Smooth muscle cell (in vitro differentiated cells): ENCODE measurements at regions not wholly inside any gene's neighbourhood (a gene's known extent, or its start where the extent isn't known, plus 50 kb on each side); places are given as distances from the start of the nearest gene placed in this dataset.

ENCODE experiments used
- DNase-seq: peaks from one replicate; lab custom pipeline; 2025; ENCODE audit not compliant: unreplicated experiment; lab: John Stamatoyannopoulos, UW
- H2AFZ ChIP-seq: fragments of 200-600 bp; sonication (generic); 2 replicates; pipeline ENCODE4 v1.6.0; 2016; ENCODE audit warnings: antibody characterized with exemption, low read depth, mild to moderate bottlenecking
- H3F3A ChIP-seq: fragments of 200-600 bp; sonication (generic); 2 replicates; pipeline ENCODE4 v1.6.0; 2017; ENCODE audit warnings: antibody characterized with exemption, low read depth
- H3K27ac ChIP-seq: fragments of 200-600 bp; sonication (generic); 2 replicates; pipeline ENCODE4 v1.5.1; 2016; ENCODE audit warnings: low read depth, mild to moderate bottlenecking
- H3K27me3 ChIP-seq: fragments of 200-600 bp; sonication (generic); 2 replicates; pipeline ENCODE4 v1.6.1; 2016; ENCODE audit warnings: low read depth, mild to moderate bottlenecking
- H3K36me3 ChIP-seq: fragments of 200-600 bp; sonication (generic); 2 replicates; pipeline ENCODE4 v1.5.1; 2016; ENCODE audit warnings: low read depth
- H3K4me1 ChIP-seq: fragments of 200-600 bp; sonication (generic); 2 replicates; pipeline ENCODE4 v1.5.1; 2016; ENCODE audit warnings: low read depth
- H3K4me2 ChIP-seq: fragments of 200-600 bp; sonication (generic); 2 replicates; pipeline ENCODE4 v1.6.0; 2016; ENCODE audit warnings: mild to moderate bottlenecking
- H3K4me3 ChIP-seq: fragments of 200-600 bp; sonication (generic); 2 replicates; pipeline ENCODE4 v1.5.1; 2016; ENCODE audit warnings: mild to moderate bottlenecking
- H3K79me2 ChIP-seq: fragments of 200-600 bp; sonication (generic); 2 replicates; pipeline ENCODE4 v1.6.0; 2016; ENCODE audit warnings: low read depth, mild to moderate bottlenecking
- H3K9ac ChIP-seq: fragments of 200-600 bp; sonication (generic); 2 replicates; pipeline ENCODE4 v1.6.0; 2016; ENCODE audit warnings: low read depth
- H3K9me3 ChIP-seq: fragments of 200-600 bp; sonication (generic); replicated peaks from 2 replicates; pipeline ENCODE4 v1.5.1; 2016; ENCODE audit warnings: low read depth
- H4K20me1 ChIP-seq: fragments of 200-600 bp; sonication (generic); 2 replicates; pipeline ENCODE4 v1.6.0; 2016; ENCODE audit warnings: low read depth
- CTCF ChIP-seq: fragments of 200-600 bp; sonication (generic); IDR thresholded peaks from 2 replicates; pipeline ENCODE4 v1.5.1; 2017; ENCODE audit warnings: borderline replicate concordance, mild to moderate bottlenecking, antibody characterized with exemption; ENCODE audit not compliant: insufficient read depth, poor library complexity, severe bottlenecking
- WGBS: methylation state at CpG from one replicate; pipeline ENCODE4 v1.1.7; 2016; ENCODE audit warnings: low lambda C conversion rate; 5-methylcytosine and 5-hydroxymethylcytosine counted together

GRCh38 chr3:109569135-109569846, 231.9 kb upstream of the DPPA4 start:
- H3K27me3 ChIP-seq = peaks cover 3% of the 10 kb centered on the region
- no peaks in the 10 kb centered on the region for H3K4me1 ChIP-seq
- no peak overlapping the region for H3K9ac ChIP-seq
- no peaks in the 10 kb centered on the region for H3K36me3 ChIP-seq
- H3K9me3 ChIP-seq = no peaks in the 10 kb centered on the region
- H4K20me1 ChIP-seq = no peaks in the 10 kb centered on the region
- 69% methylated on average over 2 of the region's 2 CpGs for WGBS
- H3F3A ChIP-seq = no peaks in the 10 kb centered on the region
- DNase-seq = no peak
- no peak overlapping the region for H3K4me2 ChIP-seq
- no peak overlapping the region for H3K4me3 ChIP-seq
- no peak overlapping the region for H3K27ac ChIP-seq
- H2AFZ ChIP-seq = no peak overlapping the region
- no peak for TF ChIP-seq CTCF
- no peaks in the 10 kb centered on the region for H3K79me2 ChIP-seq

- no peaks in the 10 kb centered on the region for H3K79me2 ChIP-seq
- no peaks in the 10 kb centered on the region for H3K9me3 ChIP-seq
- WGBS = 97% methylated on average over 2 of the region's 2 CpGs
- H3K27me3 ChIP-seq = peaks cover 3% of the 10 kb centered on the region
- H3K4me1 ChIP-seq = no peaks in the 10 kb centered on the region
- H3K9ac ChIP-seq = no peak overlapping the region
- no peak for DNase-seq
- TF ChIP-seq CTCF = no peak
- H3K27ac ChIP-seq = no peak overlapping the region
- H2AFZ ChIP-seq = no peak overlapping the region
- no peak overlapping the region for H3K4me3 ChIP-seq
- H3K36me3 ChIP-seq = no peaks in the 10 kb centered on the region
- no peak overlapping the region for H3K4me2 ChIP-seq
- no peaks in the 10 kb centered on the region for H4K20me1 ChIP-seq
- no peaks in the 10 kb centered on the region for H3F3A ChIP-seq
These were observed 233.1 kb upstream of the DPPA4 start for GRCh38 chr3:109570408-109570807.

GRCh38 chr3:109572301-109572700, 235.0 kb upstream of the DPPA4 start:
- no peaks in the 10 kb centered on the region for H3K9me3 ChIP-seq
- no peak overlapping the region for H3K27ac ChIP-seq
- H3K27me3 ChIP-seq = peaks cover 3% of the 10 kb centered on the region
- H3K4me2 ChIP-seq = no peak overlapping the region
- H2AFZ ChIP-seq = no peak overlapping the region
- H3K9ac ChIP-seq = no peak overlapping the region
- WGBS = 87% methylated on average over 1 of the region's 1 CpG
- no peaks in the 10 kb centered on the region for H3K4me1 ChIP-seq
- H3K36me3 ChIP-seq = no peaks in the 10 kb centered on the region
- no peak for DNase-seq
- no peaks in the 10 kb centered on the region for H4K20me1 ChIP-seq
- H3F3A ChIP-seq = no peaks in the 10 kb centered on the region
- no peak overlapping the region for H3K4me3 ChIP-seq
- TF ChIP-seq CTCF = no peak
- no peaks in the 10 kb centered on the region for H3K79me2 ChIP-seq

- Histone ChIP-seq H3K4me1 (no peaks in the 10 kb centered on the region), H3K27me3 (no peaks in the 10 kb centered on the region), H3K27ac (no peak overlapping the region), H3K79me2 (no peaks in the 10 kb centered on the region), H3K36me3 (no peaks in the 10 kb centered on the region), H3K9me3 (peaks cover 3% of the 10 kb centered on the region), H2AFZ (no peak overlapping the region), H3K4me2 (no peak overlapping the region), H3K4me3 (no peak overlapping the region), H3K9ac (no peak overlapping the region), H4K20me1 (no peaks in the 10 kb centered on the region), H3F3A (no peaks in the 10 kb centered on the region)
- DNase-seq = no peak
- 87% methylated on average over 4 of the region's 4 CpGs for WGBS
- no peak for TF ChIP-seq CTCF
These were observed 259.6 kb upstream of the DPPA4 start for GRCh38 chr3:109596991-109597390.
